HG03135 (cell line): ENCODE measurements at regions not wholly inside any gene's neighbourhood (a gene's known extent, or its start where the extent isn't known, plus 50 kb on each side); places are given as distances from the start of the nearest gene placed in this dataset.

Experiments used
- ATAC-seq: cut with Tn5 transposase; IDR thresholded peaks from one replicate; pipeline ENCODE4 v1.9.1; 2021; ENCODE audit warnings: mild to moderate bottlenecking, moderate library complexity; ENCODE audit not compliant: unreplicated experiment

DNA sequence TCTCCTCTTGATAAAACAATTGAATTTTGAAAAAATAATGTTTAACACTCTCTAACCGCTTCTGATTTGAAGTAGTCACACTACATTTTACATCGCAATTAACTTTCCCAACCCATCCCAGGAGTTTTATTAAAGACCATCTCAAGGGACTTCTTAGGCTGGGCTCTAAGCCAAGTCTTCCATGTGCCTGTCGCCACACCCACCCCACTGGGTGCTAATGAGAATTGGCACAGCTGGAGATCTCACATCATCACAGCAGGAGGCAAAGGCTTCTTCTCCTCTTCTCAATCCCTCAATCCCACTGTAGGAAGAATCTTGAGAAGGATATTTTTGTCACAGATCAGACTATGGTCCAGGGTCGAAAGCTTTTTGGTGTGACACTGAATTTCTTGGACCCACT, 328.9 kb downstream of the NUF2 start:
- no peak for ATAC-seq

DNA sequence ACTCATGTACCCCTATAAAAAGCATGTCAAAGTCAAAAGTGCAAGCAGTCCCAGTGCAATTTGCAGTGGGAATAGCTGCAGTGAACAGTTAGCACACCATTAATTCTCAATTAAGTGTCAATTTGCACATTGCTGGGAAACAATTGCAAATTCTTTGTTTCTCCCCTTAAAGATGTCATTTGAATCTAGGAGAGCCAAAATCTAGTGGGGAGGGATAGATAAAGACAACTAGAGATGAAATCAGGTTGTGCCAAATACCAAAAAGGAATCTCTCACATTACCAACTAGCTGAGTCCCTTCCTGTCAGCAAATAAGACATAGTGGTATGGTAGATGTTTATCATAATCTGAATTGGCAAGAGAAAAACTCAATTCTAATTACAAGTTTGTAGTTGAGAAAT, 330.7 kb downstream of the NUF2 start:
- ATAC-seq: no peak

DNA sequence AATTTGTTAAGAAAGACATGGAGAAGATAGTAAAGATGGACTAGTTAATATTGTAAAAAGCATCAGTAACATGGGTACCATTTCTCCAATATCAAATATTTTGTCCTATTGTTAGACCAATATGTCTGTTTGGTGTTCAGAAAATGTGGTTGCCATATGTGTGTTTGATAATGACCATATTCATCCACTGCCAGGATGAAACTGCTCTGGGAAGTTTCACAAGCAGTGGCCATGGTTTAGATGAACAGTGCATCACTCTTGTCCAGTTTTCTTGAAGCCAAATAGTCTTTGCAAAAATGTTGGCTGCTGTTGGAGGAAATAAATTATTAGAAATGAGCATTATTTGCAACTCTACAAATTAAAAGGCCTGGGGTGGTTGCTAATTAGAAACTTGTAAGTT, 333.8 kb downstream of the NUF2 start:
- no peak for ATAC-seq

DNA sequence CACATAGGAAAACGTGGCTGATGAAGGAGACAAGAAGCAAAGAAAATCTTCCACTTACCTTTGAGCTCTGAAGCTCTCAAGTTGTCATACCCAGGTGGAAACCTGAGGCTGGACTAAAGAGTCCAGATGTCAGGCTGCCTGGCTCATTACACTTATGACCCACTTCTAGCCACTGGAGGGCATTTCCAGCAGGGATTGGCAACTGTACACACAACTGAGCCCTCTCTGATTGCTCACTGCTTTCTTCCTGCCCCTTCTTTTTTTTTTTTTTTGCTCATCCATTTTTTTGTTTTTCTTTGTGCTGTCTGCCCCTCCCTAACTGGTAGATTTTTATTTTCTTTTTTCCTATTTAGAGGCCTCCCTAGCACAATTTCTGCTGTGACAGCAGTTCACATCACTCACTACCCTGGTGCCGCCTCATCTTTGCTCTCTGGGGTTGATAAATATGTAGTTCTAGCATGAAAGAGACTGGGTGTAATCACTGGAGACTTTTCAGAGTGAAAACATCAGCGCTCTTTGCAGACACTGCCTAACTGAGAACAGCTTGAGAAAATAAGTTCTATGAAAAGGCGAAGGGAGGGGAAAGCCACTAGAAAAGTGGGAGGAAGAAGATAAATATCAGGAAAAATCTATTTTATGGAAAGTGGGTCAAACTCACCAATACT, 334.5 kb downstream of the NUF2 start:
- no peak for ATAC-seq

DNA sequence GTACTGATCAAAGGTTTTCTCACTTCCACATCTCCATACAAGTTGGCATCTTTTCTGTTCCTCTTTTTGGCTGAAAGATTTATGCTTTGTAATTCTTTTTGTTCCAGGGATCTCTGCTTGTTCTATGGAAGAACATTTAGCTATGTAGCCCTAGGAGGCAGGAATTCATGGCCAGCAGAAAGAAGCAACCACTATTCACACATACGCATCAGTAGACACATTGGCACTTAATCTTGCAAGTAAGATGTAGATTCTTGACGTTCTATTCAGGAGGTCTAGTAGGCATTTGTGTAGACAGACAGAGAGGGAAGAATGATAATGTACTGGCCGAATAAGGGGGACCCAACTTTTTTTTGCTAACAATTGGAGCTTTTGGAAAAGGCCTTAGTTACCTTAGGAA, 336.0 kb downstream of the NUF2 start:
- no peak for ATAC-seq

DNA sequence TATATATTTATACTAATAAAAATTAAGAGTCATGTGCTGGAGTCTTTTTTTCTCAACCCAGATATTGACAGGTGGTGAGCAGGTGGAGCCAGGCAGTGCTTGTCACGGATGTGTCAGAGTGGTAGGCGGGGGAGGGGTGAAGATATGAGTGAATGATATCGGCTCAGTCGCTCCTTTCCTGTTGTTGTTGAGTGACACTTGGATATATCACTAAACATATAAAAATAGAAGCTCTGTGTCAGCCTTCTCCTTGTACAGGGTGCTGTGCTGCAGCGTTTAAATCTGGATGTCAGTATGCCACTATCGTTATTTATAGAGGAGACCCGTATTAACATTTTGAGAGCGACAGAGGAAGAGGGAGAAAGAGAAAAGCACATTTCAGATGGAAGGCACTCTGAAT, 339.6 kb downstream of the NUF2 start:
- ATAC-seq: no peak

DNA sequence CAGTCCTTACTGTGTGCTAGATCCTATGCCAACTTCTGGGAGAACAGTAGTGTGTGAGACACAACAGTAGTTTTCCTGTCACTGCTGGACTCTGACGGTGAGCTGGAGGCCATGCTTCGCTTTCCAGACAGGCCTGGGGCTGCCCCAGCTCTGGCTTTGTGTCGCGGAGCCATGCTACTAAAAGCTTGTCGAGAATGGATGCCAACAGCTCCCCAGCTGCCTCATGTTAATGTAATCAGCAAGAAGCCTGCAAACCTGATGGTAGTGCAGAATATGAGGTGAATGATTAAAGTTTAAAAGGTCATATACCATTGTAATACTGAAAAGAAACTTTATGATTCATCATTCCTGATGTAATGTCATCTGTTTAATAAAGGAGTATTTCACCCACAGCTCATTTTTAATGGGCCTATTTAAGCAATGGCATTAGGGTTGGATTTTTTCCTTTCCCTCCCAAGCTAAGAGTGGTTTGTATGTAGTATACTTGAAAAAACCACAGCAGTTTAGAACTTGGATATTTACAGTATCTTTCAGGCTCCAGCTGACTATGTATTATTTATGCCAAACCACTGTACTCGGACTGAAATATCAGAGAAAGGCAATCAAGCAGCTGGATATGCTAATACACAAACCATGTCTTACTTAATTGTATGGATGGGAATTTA, 343.0 kb downstream of the NUF2 start:
- ATAC-seq: no peak

DNA sequence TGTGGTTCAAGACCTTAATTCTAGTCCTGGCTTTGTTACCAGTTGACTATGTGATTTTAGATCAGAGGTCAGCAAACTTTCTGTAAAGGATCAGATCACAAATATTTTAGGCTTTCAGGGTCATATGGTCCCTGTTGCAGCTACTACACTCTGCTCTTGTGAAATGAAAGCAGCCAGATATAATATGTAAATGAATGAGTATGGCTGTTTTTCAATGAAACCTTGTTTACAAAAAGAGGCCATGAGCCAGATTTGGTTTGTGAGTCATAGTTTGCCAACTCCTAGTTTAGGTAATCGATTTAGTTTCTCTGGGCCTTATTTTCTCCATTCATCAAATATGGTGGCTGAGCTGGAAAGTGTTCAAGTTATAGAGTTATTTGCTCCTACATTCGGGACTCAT, 346.7 kb downstream of the NUF2 start:
- ATAC-seq: no peak

DNA sequence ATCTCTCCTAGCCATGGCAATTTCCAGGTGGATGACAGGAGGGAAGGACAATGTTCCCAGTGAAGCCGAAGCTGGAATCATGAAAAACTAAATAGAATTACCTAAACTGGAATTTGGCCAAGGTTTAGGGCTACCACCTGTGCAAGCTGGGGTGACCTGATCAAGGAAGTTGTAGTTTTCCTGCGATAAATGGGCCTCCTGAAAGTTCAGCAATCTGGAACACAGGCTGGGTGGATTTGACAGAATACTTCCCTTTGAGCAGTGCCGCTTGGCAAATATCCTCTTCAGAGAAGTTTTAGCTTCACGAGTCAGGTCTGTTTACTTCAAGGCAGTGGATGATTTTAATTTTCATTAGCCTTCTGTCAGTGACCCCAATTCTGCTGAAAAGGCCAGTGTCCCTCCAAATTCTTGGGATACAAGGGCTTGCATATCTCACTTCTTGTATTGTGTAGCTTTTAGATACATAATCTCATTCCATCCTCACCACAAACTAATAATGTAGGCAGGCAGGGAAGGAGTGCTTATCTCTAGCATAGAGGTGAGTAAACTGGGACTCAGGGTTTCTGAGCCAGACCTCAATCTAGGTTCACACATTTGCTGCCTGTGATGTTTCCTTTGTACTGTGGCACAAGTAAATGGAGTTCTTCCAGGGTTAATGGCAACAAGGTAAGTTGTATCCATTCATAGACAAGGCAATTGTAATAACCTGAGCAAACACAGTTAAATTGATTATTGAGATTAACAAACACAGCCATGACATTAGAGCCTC, 349.4 kb downstream of the NUF2 start:
- ATAC-seq: no peak

DNA sequence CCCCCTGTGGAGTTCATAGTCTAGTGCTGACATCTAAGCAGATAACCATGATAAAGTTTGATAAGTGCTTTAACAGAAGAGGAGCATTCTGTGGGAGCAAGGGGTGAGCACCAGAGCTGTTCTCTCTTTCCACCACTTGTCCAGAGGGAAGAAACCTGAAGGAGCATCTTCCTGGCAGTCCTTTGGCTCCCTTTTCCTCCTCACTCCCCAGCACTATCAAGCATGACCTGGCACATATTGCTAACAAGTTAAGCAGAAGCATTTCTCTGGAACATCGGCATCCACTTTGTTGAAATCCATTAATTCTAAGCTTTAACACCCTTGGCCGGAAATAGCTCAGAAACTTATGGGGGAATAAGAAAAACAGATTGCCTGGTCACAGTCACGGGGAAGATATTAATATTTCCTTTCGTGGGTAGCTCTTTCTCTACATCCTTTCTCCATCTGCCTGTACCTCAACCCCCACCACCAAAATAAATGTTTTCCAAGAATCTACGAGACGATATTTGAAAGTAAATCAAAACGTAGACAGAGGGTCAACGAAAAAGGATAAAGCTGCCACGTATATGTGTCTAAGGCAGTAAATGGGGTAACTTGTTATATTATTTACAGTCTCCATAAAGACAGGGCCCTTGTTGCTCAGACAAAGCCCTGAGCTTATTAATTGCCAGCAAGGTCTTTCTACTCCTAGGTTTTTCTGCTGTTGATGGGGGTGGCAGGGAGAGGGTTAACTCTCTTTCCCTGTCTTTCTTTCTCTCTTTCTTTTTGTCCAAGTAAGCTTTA, 351.4 kb downstream of the NUF2 start:
- no peak for ATAC-seq

DNA sequence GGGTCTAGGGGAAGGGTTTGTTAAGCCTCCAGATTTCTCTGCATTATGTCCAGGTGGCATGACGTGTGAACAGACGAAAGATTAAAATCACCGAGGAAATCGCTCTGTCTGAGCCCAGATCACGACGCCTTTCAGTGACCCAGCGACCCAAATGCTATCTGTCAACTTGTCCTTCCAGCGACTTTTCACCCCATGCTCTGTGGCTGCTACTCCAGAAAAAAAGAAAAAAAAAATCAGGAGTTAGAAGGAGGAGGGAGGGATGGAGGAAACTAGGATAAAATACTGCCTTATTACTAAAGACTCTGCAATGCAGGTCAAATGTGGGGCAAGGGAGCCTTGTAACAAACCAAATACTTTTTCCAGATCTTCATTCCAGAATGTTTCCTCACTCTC, 352.0 kb downstream of the NUF2 start:
- ATAC-seq: no peak

DNA sequence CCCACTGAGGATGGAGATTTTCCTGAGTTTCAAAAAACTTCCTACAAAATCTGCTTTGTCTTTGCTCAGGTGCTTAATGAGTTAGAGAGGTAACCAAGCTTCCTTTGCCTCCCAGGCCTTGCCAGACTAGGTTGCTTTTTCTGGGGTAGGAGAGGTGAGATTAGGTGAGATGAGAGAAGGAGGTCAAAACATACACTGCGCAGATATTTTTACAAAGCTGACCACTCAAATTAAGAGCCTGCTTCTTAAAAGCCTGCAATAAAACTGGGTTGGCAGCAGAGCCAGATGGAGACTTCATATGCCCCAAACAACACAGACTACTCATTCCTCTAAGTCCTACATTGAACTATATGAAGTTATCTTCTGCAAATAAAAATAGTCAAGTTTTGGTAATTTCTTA, 352.5 kb downstream of the NUF2 start:
- ATAC-seq: no peak

DNA sequence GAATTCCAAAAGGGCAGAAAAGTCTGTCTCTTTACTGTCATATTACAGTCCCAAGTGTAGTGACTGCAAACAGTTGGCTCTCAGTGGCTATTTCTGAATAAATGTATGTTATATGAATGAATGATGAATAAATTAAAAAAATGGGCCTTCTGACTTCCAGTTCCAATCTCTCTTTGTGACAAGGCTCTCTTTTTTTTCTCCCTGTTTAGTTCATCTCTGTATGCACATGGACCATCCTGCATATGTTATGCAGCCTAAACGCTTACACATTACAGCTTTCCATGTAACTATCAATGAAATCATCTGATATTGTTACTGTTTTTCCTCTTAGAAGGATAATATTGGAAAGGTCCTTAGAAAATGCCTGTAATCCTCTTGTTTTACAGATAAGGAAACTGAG, 363.0 kb downstream of the NUF2 start:
- ATAC-seq: no peak

DNA sequence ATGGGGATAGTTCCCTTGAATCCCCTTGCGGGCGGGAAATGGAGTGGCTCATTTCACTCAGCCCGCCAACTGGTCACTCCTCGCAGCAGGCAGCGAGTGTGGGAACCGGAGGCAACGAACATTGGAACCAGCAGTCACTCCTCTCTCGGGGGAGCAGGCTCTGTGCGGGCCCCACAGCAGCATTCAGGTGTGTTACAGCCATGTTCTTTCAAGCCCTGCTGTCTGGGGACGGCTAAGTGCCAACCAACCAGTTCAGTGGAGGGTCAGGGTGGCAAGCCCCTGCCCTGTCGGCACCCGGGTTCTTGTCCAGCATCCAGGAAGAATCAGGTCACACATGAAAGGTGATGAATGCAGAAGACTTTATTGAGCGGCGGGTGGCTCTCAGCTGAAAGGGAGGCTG, 370.5 kb downstream of the NUF2 start:
- ATAC-seq: no peak

DNA sequence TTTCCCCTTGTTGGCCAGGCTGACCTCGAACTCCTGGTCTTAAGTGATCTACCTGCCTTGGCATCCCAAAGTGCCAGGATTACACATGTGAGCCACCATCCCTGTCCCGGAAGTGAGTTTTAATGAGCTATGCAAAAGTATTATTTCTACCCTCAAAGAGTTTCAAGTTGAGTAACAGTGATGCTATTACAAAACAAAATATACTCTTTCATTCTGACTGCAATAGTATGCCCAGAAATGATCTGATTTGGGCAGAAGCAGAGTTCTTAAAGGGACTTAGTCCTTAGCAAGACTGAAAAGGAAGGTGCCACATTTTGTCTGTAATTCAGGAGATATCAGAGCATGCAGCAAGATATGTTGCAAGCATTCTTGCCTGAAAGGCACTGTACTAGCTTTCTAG, 375.4 kb downstream of the NUF2 start:
- no peak for ATAC-seq

DNA sequence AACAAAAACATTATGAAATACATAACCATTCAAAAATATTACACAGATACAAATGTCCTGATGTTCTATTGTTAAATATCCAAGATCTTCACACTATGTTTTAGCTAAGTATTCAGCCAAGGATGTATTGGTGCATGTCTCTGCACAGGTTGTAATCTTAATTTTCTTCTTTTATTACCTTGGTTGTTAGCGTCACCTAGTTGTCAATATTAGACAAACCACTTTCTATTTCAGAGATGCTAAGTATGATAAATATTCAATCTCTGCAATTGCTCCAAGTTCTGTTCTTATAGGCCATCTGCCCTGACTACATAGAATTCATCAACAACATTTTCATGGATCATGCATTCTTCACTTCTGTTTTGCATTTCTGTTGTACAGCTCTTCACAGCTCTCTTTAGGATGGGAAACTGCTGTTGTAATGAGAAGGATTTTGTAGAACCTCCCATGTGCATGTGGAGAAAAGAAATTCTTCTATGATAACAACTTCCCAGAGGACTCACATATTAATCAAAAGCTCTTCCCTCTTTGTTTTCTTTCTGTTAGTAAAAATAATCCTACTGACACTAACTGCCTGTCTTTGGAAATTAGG, 380.1 kb downstream of the NUF2 start:
- ATAC-seq: no peak

DNA sequence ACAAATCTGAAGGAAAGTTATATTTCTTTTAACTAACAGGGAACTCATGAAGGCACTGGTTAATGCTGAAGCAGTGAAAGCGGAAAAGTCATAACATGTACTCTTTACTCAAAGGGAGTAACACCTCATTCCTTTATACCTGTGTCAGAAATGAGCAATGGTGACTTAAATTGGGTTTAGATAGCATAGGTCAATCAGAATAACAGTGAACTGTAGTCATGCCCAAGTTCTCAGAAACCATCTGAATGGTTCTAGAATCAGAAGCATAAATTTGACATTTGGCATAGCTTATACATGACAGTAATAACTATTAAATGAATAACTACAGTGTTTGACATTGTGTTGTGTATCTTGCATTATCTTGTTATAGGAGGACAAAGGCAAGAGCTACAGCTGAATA, 382.0 kb downstream of the NUF2 start:
- no peak for ATAC-seq

DNA sequence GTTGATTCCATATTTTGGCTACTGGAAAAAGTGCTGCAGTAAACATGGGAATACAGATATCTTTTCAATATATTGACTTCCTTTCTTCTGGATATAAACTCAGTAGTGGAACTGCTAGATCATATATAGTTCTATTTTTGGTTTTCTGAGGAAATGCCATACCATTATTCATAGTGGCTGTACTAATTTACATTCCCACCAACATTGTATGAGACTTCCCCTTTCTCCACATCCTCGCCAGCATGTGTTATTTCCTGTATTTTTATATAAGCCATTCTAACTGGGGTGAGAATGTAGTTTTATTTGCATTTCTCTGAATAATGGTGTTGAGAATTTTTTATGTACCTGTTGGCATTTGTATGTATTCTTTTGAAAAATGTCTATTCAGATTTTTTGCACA, 385.2 kb downstream of the NUF2 start:
- no peak for ATAC-seq

DNA sequence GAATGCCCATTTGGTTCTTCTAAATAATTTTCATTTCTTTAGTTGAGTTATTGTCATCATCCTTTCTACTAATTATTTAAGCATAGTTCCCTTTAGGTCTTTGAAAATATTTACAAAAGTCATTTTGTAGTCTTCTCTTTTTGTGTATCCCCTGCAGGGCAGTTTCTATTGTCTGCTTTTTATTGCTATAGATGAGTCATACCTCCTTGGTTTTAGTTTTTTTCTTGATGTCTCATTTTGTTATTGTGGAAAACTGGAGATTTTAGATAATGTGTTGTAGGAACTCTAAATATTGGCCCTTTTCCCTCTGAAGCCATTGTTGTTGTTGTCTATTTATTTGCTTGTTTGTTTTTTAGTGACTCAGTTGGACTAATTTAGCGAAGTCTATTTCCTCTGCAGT, 387.9 kb downstream of the NUF2 start:
- no peak for ATAC-seq

DNA sequence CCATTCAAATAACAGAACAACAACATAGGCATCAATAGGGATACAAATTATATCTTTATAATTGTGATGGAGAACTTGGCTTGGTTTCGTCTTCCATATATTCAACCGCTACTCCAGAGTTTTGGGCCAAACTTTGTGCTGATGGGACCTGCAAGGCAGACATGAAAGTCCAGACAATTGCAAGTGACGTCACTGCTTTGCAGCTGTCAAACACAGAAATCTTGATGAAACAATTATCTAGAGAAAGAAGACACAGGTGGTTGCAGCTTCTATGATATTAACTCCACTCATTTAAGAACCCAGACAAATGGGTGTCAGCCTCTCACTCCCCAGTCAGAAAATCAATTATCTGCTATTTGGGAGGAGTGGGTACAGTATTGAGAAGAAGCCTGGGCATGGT, 390.6 kb downstream of the NUF2 start:
- no peak for ATAC-seq

DNA sequence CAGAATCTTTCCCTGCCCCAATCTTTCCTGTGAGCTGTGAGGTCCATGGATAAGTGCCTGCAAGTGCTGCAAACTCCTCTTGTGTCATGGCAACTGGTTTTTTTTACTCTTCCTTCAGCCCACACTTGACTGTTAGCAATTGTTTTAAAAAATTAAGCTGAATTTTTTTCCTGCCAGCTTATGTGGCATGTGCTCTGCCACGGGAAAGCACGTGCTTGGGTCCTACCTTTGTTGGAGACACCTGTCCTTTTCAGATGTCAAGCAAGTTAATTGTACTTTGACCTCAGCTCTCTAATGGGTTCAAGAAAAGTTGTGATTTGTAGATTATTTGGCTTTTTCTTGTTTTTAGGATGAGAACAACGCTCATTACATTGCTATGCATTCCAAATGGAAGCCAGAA, 398.5 kb downstream of the NUF2 start:
- ATAC-seq: no peak
